NCI-H2196 (cell line): ENCODE measurements at regions not wholly inside any gene's neighbourhood (a gene's known extent, or its start where the extent isn't known, plus 50 kb on each side); places are given as distances from the start of the nearest gene placed in this dataset.

Experiments used
- DNase-seq: peaks from one replicate; lab custom pipeline; 2025; ENCODE audit not compliant: unreplicated experiment; lab: John Stamatoyannopoulos, UW

DNA sequence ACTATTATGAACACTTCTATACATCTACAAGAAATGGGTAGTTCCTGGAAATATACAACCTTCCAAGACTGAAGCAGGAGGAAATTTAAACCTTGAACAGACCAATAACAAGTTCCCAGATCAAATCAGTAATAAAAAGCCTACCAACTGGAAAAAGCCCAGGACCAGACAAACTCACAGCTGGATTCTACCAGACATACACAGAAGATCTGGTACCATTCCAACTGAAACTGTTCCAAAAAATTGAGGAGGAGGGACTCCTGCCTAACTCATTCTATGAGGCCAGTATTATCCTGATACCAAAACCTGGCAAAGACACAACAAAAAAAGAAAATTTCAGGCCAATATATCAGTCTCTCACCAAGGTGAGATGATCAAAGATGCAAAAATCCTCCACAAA is 189.4 kb downstream of the RPS29 start:
- DNase-seq, result no peak

DNA sequence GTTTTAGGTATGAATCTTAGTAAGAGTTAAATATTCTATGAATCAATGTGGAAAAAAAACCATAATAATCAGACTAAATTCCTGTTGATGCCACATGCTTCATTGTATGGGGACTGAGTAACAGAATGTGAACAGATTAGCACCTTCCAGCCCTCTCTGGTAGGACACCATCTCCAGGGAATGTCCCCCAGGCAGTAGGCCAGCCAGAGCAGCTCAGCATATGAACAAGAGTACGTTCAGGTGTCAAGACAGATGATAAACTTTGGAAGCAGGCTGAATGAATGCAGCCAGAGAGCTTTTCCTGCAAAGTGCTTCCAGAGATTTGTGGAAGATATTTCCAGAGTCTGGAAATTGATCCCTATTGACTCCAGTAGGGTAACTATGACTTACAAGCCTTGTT is 204.4 kb downstream of the RPS29 start:
- DNase-seq, result no peak

DNA sequence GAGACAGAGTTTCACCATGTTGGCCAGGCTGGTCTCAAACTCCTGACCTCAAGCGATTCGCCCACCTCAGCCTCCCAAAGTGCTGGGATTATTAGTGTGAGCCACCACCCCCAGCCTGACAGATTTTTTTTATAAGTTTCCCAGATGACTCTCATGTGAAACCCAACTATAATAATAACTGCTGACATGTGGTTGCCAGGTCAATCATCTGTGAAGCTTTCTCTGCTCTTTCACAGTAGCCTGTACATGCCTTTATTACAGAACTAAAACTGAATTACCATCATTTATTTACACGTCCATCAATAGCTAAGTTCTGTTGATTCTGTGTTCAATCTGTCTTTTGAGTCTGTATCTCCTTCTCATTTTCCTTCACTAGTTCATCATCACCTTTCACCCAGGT is 218.5 kb downstream of the RPS29 start:
- no peak for DNase-seq

DNA sequence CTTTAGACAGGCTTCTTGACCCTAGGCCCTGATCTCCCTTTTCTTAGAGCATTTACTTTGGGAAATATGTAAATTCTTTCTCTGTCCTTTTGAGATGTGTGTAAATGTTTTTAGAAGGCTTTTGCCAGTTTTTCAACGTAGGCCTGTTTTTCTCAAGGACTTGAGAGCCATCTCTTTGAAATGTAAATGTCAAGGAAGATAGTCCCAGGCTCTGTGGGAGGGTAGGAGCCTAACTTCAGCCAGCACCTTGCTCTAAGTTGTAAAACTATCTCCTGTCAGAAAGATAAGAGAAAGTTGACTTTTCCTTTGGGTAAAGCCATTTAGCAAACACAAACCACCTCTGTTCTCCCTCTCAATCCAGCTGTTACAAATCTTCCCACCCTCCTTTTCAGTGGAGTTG is 219.8 kb downstream of the RPS29 start:
- DNase-seq, result no peak

DNA sequence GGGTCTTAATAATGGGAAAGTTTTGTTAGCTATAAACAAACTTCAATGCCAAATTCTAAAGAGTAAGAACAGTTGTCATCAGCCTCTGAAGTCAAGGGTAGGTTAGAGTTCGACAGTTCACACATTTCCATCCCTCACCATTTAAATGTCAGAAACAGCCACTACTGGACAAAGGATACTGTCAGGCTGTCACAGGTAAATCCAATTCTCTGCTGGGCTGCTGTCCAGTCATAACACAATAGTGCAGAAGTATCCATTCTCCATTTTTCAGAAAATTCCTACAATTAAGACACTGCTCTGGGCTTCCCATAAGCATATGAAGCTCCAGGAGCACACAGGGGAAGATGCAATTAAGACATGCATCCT is 221.4 kb downstream of the RPS29 start:
- DNase-seq, result no peak

DNA sequence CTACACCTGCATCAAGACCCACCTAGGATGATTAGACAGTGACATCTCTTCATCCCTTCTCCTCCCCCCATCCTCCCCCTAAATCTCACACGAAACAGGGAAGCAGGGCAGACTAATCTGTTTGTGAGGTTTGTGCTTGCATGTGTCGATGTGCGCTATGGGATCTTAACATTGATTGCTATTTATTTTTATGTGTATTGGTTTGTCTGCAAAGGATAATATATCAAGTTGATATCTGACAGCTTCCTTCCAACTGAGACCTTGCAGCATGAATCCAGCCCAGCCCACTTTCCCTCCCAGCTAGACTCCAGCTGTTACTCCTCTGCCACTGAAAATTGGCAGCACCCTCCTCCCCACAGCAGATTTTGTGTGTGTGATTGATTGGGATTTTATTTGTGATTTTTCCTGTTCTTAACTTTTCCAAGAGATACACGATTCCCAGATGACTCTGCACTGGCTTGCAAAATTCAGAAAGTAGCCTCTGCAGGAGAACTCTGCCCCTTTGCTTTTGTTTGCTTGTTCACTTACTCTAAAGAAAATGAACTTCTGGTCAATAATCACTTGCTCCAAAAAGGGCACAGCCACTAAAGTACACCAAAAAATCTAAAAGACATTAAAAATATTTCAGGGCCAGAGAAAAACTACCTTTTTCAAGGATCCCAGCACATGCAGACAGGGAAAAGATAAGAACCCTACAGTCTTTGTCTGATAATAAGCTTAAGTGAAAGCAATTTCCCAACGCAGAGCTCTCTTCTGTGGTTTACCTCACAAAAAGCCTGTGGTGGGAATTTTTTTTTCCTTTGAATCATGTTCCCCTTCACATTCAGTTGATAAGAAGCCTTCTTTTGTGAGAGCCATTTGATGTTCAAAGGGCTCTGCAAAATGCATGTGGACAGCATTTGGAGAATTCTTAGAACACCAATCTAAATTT is 222.1 kb downstream of the RPS29 start:
- no peak for DNase-seq

DNA sequence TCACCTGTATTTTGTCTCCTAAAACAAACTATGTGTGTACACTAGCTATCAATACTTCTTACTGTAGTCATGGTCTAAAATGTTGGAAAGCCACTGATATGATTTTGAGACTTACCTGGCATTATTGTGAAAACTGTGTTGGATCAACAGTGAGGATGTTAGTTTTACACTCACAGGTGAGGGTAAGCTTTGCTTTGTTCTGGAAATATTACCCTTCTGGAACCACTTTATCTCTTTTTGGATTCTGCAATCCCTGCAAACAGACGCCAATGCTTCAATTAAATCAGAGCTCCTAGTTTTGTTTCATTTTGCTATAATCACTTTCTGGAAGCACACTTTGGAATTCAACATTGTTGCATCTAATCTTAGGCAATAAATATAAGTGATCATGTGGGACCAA is 223.3 kb downstream of the RPS29 start:
- DNase-seq, result no peak

DNA sequence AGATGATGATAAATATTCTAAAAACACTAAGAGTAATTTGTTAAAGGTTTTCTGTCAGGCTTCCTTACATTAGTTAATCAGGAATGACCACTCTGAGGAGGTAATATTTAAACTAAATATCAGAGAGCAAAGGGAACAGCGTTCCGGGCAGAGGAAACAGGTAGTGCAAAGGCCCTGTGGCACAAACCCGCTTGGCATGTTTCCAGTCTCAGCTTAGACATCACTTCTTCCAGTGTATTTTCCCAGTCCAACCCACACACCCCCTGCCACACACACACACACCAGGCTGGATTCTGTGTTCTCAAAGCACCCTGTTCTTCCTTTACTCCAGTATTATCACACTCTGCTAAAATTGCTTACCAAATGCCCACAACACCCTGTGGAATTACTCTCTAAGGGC is 247.1 kb downstream of the RPS29 start:
- DNase-seq, result no peak

DNA sequence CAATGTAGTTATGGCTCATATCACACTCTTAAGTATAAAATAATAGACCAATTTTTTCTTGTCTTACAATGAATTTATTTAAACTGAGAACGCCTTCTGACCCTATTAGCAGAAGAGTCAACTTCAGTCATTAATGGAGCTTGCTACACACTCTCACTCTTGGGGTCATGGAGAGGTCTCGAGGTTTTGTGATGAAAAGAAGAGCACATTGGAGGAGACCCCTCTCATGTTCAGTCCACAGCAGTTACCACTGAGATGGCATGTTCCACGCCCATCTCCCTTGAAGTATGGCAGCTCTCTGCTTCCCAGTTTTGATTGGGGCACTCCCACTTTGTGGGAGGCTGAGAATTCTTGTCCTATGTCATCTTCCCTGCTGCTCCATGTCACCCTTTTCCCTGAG is 266.4 kb downstream of the RPS29 start:
- DNase-seq, result no peak

DNA sequence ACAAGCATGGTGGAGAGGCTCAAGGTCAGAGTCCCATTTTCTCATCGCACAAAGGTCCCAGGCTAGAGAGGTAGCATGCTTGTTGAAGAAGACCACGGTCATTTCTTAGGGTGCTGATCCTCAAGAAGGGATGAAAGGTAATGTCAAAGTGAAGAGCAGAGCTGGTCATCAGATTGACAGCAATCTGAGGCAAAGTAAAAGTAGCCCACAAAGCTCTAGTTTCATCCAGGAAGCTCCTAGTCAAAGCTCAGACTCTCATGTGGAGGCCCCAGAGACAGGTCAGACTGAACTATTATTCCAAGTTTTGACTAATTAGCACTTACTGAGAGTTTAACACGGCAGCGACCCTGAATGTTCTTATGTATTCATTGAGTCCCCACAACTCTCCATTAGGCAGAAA is 270.6 kb downstream of the RPS29 start:
- DNase-seq, result no peak

DNA sequence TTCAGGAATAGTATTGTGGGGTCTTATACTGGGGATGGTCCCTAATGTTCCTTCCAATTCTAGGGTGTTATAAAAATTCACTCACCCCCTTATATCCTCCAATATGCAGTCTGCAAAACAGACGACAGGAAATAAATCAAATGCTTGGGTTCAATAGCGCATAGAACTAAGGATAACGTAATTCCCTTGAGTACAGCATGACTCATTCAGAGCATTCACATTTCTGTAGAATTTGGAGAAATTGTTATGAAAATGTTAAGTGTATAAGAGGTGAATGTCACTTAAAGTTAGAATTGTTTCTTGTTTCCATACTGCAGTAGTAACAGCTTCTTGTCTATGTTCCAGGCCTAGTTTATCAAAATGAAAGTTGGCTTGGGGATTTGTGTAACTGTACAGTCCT is 271.4 kb downstream of the RPS29 start:
- DNase-seq, result no peak

DNA sequence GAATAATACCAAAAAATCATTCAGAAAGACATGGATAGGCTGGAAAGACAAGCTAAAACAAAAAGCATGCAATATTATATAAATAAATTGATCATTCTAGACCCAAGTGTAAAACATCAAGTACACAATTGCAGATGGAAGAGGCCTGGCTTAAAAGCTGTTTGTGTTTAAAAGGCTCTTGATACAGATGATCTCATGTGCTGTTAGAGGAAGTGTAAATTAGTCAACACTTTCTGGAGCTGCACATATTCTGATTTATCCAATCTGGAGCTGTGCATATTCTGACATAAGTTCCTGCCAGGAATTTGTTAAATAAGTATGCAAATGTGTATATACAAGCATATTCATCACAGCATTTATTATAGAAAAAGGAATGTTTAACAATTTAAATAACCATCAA is 273.1 kb downstream of the RPS29 start:
- no peak for DNase-seq

DNA sequence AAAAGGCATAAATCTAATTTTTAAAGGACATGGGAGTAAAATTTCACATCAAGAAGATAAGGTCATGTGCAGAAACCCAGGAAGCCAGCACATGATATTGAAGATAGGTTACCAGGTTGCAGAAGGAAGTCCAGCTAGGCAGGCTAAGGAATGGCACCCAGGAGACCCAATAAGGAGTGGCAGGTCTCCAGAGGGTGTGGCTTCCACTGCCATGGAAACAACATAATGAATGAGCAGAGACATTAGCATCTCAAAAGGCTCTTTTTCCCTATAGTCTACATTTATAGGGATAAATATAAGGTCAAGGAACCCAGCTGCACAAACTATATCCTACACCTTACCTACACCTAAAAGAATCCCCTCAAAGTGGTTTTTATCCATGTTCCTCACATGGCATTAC is 275.9 kb downstream of the RPS29 start:
- no peak for DNase-seq

DNA sequence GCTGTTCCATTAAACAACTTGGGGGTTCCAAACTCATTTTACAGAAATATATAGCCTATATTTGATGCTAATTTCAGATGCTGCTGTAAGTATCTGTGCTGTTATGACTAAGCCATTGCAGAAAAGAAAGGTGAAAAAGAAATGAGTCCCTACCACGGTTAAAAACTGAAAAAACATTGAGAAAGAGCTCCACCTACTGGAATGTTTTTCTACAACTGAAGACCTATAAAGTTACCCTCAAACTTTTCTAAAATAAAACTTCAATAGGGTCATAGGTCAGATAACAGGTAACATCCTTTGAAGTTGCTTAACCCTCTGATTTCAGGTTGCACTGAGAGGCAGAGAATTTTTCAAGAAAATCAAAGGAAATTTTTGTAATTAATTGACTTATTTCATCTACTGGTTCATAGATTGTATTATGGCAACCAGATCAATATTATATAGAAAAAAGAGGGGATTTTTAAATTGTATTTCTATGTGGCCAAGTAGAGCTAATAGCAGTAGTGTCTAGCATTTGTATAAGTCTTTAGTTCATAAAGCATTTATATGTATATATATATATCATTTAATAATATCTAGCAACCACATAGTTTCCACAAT is 279.9 kb downstream of the RPS29 start:
- DNase-seq, result peak; percentile 19

DNA sequence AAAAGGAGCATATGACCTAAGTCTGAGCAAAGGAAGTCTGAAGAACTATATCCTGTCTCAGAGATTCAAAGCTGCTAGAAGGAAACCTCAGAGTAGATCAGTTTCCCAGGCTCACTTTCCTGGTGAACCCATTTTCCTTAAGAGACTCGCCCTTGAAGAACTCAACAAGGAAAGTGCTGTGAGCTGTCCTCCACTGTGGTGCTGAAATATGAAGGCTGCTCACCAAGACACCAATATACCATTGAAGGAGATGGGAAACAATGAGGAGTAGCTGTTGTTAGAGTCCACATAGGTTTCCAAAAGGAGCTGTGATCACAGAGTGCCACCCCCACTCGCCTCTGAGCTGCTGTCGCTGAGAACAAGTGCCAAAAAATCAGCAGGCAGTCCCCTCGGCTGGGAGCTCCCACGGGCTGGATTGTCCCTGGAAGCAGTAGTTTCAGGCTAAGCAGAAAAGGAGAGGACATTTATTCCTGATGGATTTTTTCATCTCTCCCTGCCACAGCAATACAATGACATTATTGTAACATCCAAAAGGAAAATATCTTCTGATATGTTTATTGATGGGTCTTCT is 282.1 kb downstream of the RPS29 start:
- no peak for DNase-seq

DNA sequence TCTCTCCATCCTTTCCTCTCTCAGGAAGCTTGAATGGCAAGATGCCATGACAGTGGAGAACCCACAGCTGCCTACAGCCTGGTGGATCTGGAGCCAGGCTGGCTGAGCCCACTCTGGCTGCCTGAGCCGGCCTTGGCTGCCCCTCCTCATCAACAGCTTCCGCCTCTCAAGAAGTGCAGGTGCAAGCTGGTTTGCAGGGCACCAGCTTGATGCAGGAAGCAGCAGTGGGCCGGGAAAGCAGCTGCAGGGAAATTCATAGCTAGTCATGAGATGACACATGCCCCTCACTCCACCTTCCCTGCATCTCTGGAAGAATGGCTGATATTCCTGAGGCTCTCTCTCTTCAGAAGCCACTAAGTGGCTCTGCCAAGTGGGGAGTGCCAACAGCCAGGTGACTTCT is 289.1 kb downstream of the RPS29 start:
- no peak for DNase-seq

DNA sequence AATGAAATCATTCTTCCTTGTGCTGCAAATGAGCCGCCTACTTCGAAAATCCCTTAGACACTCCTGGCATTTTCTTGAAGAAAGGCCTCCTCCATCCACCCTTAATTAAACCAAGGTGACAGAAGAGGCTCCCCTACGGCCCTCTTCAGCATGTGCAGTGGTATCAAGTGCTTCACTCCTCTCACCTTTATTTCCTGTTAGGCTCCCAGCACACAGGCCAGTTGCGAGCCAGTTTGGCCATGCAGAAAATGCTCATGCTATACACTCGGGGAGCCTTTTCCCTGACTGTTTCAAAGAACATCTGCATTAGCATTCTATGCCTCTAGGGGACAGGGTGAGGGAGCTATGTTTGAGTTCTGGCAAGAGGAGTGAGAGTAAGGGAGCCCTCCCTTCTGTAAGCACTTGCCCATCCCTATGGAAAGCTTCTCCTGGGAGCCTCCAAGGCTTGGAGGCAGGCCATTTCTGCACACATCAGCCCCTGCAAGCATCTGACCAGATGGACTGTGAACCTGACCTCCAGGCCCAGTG is 291.5 kb downstream of the RPS29 start:
- DNase-seq, result no peak

DNA sequence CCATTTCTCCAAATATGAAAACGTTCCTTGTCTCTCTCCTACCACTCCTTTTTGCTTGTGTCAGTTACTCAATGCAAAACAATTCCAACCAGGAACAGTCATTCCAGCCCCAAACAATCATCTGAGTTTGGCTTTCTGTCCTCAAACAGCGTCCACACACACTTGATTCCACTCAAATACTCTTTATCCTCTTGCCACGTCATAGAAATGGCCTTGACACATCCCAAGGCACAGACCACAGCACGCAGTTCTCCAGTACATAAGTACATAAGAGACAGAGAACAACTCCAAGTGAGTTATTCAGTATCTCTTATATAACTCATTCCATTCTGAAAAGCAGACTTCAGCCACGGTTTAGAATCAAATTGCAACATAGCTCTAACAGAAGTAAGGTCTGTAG is 299.2 kb downstream of the RPS29 start:
- DNase-seq, result no peak

DNA sequence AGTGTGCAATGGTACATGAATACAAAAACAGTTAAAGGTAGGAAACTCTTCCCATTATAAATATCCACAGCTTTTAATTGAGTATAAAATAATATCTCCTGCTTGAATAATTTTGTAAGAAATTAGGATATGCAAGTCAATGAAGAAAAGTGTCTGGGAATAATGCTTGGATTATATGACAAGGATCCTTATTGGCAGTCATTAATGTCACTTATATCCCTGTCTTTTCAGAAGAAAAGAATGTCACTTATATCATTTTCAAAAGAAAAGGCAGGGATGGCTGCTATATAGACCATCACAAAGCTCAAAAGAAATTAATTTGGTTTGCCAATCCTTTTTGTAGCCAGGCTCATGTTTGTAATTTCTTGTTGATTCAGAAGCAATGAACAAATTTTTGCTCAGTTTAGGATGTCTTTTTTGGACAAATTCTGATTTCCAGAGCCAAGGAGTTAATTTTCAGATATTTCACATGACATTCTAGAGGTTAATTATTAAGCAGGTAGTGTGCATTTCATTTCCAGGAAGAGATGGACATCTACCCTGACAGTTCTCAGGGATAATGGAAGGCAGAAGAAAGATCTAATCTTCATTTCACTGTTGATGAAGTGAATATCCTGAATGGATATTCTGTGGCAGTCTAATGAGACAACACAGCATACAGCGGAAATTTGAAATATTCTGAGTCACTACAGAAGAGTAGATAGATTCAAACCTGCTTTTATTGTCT is 299.8 kb downstream of the RPS29 start:
- no peak for DNase-seq

DNA sequence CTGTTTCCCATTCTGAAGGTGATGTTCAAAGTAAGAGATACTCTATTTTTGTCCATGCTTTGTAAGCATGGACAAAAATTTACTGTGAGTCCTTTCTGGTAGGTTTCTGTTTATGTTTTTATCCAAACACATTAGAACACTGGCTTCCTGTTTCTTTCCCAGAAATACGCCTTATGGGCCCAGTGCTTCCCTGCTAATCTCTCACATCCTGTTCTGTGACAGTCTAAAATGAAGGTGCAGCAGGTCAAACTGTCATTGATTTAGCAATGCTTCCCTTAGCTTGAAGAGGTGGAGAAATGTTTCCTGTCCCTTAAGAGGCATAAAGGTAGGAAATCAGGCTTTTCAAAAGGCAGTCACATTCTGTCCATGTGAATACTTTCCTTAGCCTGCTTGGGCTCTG is 305.6 kb downstream of the RPS29 start:
- no peak for DNase-seq

DNA sequence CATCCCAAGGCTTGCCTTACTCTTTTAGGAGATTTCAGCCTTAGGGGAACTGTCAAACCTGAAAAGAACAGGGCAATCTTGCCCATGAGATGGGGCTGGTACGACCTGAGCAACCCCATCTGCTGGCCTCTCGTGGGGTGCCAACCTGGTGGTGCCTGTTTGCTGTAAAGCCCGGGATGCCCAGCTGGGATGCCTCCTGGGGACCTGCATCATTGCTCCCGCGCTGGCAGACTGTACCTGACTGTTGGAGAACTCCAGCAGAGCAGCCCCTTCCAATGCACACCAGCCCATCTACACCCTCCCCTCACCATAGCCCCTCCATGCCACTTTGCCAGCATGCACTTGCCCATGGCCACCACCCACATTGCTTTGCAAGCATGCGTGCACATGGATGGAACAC is 335.7 kb downstream of the RPS29 start:
- no peak for DNase-seq

DNA sequence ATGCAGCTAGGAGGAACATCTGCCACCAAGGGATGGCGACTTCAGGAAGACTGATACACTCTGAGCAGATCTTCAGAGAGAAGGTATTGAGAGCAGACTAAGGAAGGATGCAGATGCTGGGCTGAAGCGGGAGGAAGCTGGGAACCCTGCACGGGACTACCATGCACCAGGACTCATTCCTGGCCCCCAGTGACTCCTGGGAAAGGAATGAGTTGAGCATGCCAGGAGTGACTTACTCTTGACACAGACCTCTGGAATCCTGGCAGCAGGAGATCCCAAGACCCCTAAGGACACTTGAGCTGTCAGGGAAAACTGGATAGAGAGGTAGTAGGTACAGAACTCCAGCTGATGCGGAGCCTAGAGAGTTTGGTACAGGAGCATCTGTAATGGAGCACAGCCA is 336.1 kb downstream of the RPS29 start:
- no peak for DNase-seq
